ENCODE measurements at regions not wholly inside any gene's neighbourhood (a gene's known extent, or its start where the extent isn't known, plus 50 kb on each side); places are given as distances from the start of the nearest gene placed in this dataset.

DNA sequence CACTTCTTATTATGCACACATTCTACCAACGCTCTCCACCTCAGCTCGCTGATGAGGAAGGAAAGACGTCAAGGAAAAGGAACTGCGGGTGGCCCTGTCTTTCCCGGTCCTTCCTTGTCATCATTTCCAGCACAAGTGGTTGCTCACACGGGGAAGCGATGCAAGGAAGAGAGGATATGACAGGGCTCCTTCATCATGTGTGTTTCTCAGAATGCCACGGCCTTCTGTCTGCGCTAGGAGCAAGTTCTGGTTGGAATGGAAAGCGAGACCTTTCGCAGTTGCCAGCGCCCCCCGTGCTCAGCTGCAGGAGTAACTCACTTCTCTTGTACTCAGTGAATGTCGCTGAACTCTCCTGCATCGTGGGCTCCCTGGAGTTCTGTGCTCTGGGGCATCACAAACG, 191.8 kb upstream of the GLI2 start:
- TF ChIP-seq POLR2A (IDR thresholded peaks at IDR 0.05) (no peak), CTCF (IDR thresholded peaks at IDR 0.05) (no peak)
